PC-9 (cell line): ENCODE measurements at regions not wholly inside any gene's neighbourhood (a gene's known extent, or its start where the extent isn't known, plus 50 kb on each side); places are given as distances from the start of the nearest gene placed in this dataset.

Experiments used
- CTCF ChIP-seq: fragments of 200-600 bp; sonication (generic); conservative IDR thresholded peaks from 2 replicates; pipeline ENCODE4 v1.6.1; 2017; ENCODE audit warnings: mixed run types, antibody characterized with exemption, mild to moderate bottlenecking, moderate library complexity
- EZH2 ChIP-seq: fragments of 200-600 bp; sonication (generic); IDR thresholded peaks from 2 replicates; pipeline ENCODE4 v1.8.0; 2017; ENCODE audit warnings: antibody characterized with exemption, low read depth

GRCh38 chr1:170238704-170239391, 93.1 kb downstream of the NTMT2 start:
- TF ChIP-seq CTCF = no peak
- TF ChIP-seq EZH2 = no peak
